Activated naive CD8-positive, alpha-beta T cell treated with anti-CD3 and anti-CD28 coated beads for 36 hours (primary cell): ENCODE measurements at regions not wholly inside any gene's neighbourhood (a gene's known extent, or its start where the extent isn't known, plus 50 kb on each side); places are given as distances from the start of the nearest gene placed in this dataset.
"Not testable (repeated sequence)": the region's sequence is repeated elsewhere in the genome, so short reads cannot be mapped to it uniquely, and the experiment has no call there.

Source experiments
- DNase-seq: peaks from one replicate; pipeline ENCODE4 v3.0.0; 2021
- H3K27ac Mint-ChIP-seq: one replicate; pipeline ENCODE4 v1.8.0; 2022; ENCODE audit warnings: mild to moderate bottlenecking, moderate library complexity, mixed read lengths
- H3K27me3 Mint-ChIP-seq: one replicate; pipeline ENCODE4 v1.8.0; 2022; ENCODE audit warnings: mild to moderate bottlenecking, mixed read lengths
- H3K36me3 Mint-ChIP-seq: one replicate; pipeline ENCODE4 v1.8.0; 2021; ENCODE audit warnings: mild to moderate bottlenecking, mixed read lengths
- H3K4me1 Mint-ChIP-seq: one replicate; pipeline ENCODE4 v1.8.0; 2021; ENCODE audit warnings: mixed read lengths
- H3K4me3 Mint-ChIP-seq: one replicate; pipeline ENCODE4 v1.8.0; 2022; ENCODE audit warnings: mild to moderate bottlenecking, moderate library complexity, mixed read lengths
- H3K9me3 Mint-ChIP-seq: one replicate; pipeline ENCODE4 v1.8.0; 2022; ENCODE audit warnings: mixed read lengths

- Mint-ChIP-seq H3K4me1 (peaks cover 14% of the 10 kb centered on the region), H3K27ac (no peak overlapping the region), H3K27me3 (no peaks in the 10 kb centered on the region), H3K36me3 (no peaks in the 10 kb centered on the region), H3K4me3 (no peak overlapping the region), H3K9me3 (no peaks in the 10 kb centered on the region)
- DNase-seq = no peak
Observed at GRCh38 chr2:217604527-217605194, 398.1 kb downstream of the TNS1 start.

GRCh38 chr2:217601601-217602000, 401.2 kb downstream of the TNS1 start:
- DNase-seq = no peak
- no peaks in the 10 kb centered on the region for H3K9me3 Mint-ChIP-seq

GRCh38 chr2:217599906-217600305, 402.9 kb downstream of the TNS1 start:
- DNase-seq = no peak
- H3K4me3 Mint-ChIP-seq = no peak overlapping the region
- no peak overlapping the region for H3K27ac Mint-ChIP-seq
- no peaks in the 10 kb centered on the region for H3K4me1 Mint-ChIP-seq
- H3K9me3 Mint-ChIP-seq = no peaks in the 10 kb centered on the region
- no peaks in the 10 kb centered on the region for H3K36me3 Mint-ChIP-seq
- H3K27me3 Mint-ChIP-seq = no peaks in the 10 kb centered on the region

More at GRCh38 chr2:217601601-217602000, 401.2 kb downstream of the TNS1 start:
- H3K4me1 Mint-ChIP-seq = peaks cover 5% of the 10 kb centered on the region
- no peaks in the 10 kb centered on the region for H3K27me3 Mint-ChIP-seq
- H3K4me3 Mint-ChIP-seq = no peak overlapping the region
- H3K36me3 Mint-ChIP-seq = no peaks in the 10 kb centered on the region
- H3K27ac Mint-ChIP-seq = no peak overlapping the region

- Mint-ChIP-seq H3K9me3 (no peaks in the 10 kb centered on the region), H3K4me1 (peaks cover 9% of the 10 kb centered on the region), H3K36me3 (no peaks in the 10 kb centered on the region), H3K4me3 (no peak overlapping the region), H3K27ac (no peak overlapping the region), H3K27me3 (no peaks in the 10 kb centered on the region)
- DNase-seq = no peak
Observed at GRCh38 chr2:217597681-217598080, 405.1 kb downstream of the TNS1 start.

GRCh38 chr2:217597145-217597544, 405.6 kb downstream of the TNS1 start:
- Mint-ChIP-seq H3K4me3 (no peak overlapping the region), H3K27me3 (no peaks in the 10 kb centered on the region), H3K9me3 (no peaks in the 10 kb centered on the region), H3K4me1 (peaks cover 9% of the 10 kb centered on the region), H3K27ac (no peak overlapping the region), H3K36me3 (no peaks in the 10 kb centered on the region)
- DNase-seq = no peak

GRCh38 chr2:217593732-217594131, 409.1 kb downstream of the TNS1 start:
- Mint-ChIP-seq H3K36me3 (peaks cover 4% of the 10 kb centered on the region), H3K4me3 (peak overlapping the region; percentile 26), H3K27me3 (no peaks in the 10 kb centered on the region), H3K9me3 (peaks cover 2% of the 10 kb centered on the region), H3K27ac (no peak overlapping the region), H3K4me1 (peaks cover 9% of the 10 kb centered on the region)
- DNase-seq = peak; percentile 8

GRCh38 chr2:217588266-217588665, 414.5 kb downstream of the TNS1 start:
- Mint-ChIP-seq H3K27ac (no peak overlapping the region), H3K36me3 (peaks cover 4% of the 10 kb centered on the region), H3K27me3 (no peaks in the 10 kb centered on the region), H3K4me1 (no peaks in the 10 kb centered on the region), H3K9me3 (peaks cover 2% of the 10 kb centered on the region), H3K4me3 (no peak overlapping the region)
- DNase-seq = no peak

- Mint-ChIP-seq H3K9me3 (no peaks in the 10 kb centered on the region), H3K27ac (no peak overlapping the region), H3K36me3 (no peaks in the 10 kb centered on the region), H3K4me3 (no peak overlapping the region), H3K4me1 (no peaks in the 10 kb centered on the region), H3K27me3 (no peaks in the 10 kb centered on the region)
- DNase-seq = no peak
Observed at GRCh38 chr2:217585362-217585761, 417.4 kb downstream of the TNS1 start.

- H3K27me3 Mint-ChIP-seq, DNase-seq, H3K27ac Mint-ChIP-seq, H3K36me3 Mint-ChIP-seq, H3K9me3 Mint-ChIP-seq, H3K4me3 Mint-ChIP-seq, H3K4me1 Mint-ChIP-seq: not testable (repeated sequence)
Observed at GRCh38 chr2:217580407-217580806, 422.4 kb downstream of the TNS1 start.

GRCh38 chr2:217573571-217573970, 429.2 kb downstream of the TNS1 start:
- Mint-ChIP-seq H3K27me3 (no peaks in the 10 kb centered on the region), H3K4me1 (peaks cover 3% of the 10 kb centered on the region), H3K4me3 (no peak overlapping the region), H3K36me3 (peaks cover 2% of the 10 kb centered on the region), H3K27ac (no peak overlapping the region), H3K9me3 (no peaks in the 10 kb centered on the region)
- no peak for DNase-seq

GRCh38 chr2:217570394-217570793, 432.4 kb downstream of the TNS1 start:
- DNase-seq = no peak
- Mint-ChIP-seq H3K36me3 (peaks cover 2% of the 10 kb centered on the region), H3K27me3 (no peaks in the 10 kb centered on the region), H3K4me3 (no peak overlapping the region), H3K27ac (no peak overlapping the region), H3K9me3 (no peaks in the 10 kb centered on the region), H3K4me1 (peaks cover 3% of the 10 kb centered on the region)

- Mint-ChIP-seq H3K9me3 (no peaks in the 10 kb centered on the region), H3K4me3 (no peak overlapping the region), H3K4me1 (peaks cover 3% of the 10 kb centered on the region), H3K36me3 (peaks cover 8% of the 10 kb centered on the region), H3K27ac (no peak overlapping the region), H3K27me3 (no peaks in the 10 kb centered on the region)
- no peak for DNase-seq
Observed at GRCh38 chr2:217568289-217568971, 434.4 kb downstream of the TNS1 start.

GRCh38 chr2:217563565-217563964, 439.2 kb downstream of the TNS1 start:
- Mint-ChIP-seq H3K9me3 (peaks cover 10% of the 10 kb centered on the region), H3K4me1 (no peaks in the 10 kb centered on the region), H3K36me3 (peaks cover 24% of the 10 kb centered on the region)

GRCh38 chr2:217562871-217563480, 439.8 kb downstream of the TNS1 start:
- no peaks in the 10 kb centered on the region for H3K27me3 Mint-ChIP-seq
- peaks cover 24% of the 10 kb centered on the region for H3K36me3 Mint-ChIP-seq
- peaks cover 10% of the 10 kb centered on the region for H3K9me3 Mint-ChIP-seq
- H3K4me1 Mint-ChIP-seq = no peaks in the 10 kb centered on the region
- no peak for DNase-seq
- no peak overlapping the region for H3K27ac Mint-ChIP-seq
- H3K4me3 Mint-ChIP-seq = no peak overlapping the region

More at GRCh38 chr2:217563565-217563964, 439.2 kb downstream of the TNS1 start:
- no peak for DNase-seq
- H3K4me3 Mint-ChIP-seq = no peak overlapping the region
- no peaks in the 10 kb centered on the region for H3K27me3 Mint-ChIP-seq
- H3K27ac Mint-ChIP-seq = no peak overlapping the region

GRCh38 chr2:217559084-217559483, 443.7 kb downstream of the TNS1 start:
- DNase-seq = no peak
- H3K36me3 Mint-ChIP-seq = peaks cover 20% of the 10 kb centered on the region
- H3K9me3 Mint-ChIP-seq = peaks cover 10% of the 10 kb centered on the region
- H3K4me1 Mint-ChIP-seq = peaks cover 11% of the 10 kb centered on the region
- no peaks in the 10 kb centered on the region for H3K27me3 Mint-ChIP-seq
- no peak overlapping the region for H3K4me3 Mint-ChIP-seq
- H3K27ac Mint-ChIP-seq = no peak overlapping the region
